ENCODE measurements at regions not wholly inside any gene's neighbourhood (a gene's known extent, or its start where the extent isn't known, plus 50 kb on each side); places are given as distances from the start of the nearest gene placed in this dataset.

DNA sequence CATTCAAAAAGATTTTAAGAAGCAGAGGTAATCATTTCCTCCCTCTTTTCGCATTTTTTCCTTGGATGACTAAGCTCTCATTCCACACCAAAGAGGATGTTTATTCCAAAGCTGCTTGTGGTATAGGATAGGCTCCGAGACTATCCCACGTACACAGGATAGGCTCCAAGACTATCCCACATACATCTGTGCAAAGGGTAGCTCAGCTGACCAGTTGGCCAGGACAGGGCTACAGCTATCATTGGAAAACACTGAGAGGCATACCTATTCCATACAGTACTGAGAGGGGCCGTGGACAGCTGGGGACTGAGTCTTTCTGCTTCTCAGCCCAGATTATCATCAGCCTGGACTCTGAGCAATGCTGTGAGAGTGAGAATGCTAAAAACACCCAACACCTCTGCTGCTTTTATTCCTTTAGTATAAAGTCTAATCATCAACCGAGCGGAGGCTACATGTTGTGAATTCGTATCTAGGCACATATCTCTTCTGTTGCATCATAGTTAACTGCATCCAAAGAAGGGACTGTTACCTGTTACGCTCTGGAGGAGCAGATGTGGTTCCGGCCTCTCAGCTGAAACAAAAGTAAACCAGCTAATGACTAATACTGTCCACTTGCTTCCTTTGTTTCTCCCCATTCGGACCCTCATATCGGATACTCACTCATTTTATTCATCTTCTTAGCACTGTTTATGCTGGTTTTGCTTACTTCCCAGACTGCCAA, 141.0 kb downstream of the TNFSF18 start:
- H3K27me3 ChIP-seq = no peaks in the 10 kb centered on the region
- no peak overlapping the region for H3K4me3 ChIP-seq
- peaks cover 11 to 14% of the 10 kb centered on the region in 2 donors for H3K9me3 ChIP-seq
- no peak overlapping the region for H3K27ac ChIP-seq
- H3K36me3 ChIP-seq = no peaks in the 10 kb centered on the region
- TF ChIP-seq, protein P1, sequence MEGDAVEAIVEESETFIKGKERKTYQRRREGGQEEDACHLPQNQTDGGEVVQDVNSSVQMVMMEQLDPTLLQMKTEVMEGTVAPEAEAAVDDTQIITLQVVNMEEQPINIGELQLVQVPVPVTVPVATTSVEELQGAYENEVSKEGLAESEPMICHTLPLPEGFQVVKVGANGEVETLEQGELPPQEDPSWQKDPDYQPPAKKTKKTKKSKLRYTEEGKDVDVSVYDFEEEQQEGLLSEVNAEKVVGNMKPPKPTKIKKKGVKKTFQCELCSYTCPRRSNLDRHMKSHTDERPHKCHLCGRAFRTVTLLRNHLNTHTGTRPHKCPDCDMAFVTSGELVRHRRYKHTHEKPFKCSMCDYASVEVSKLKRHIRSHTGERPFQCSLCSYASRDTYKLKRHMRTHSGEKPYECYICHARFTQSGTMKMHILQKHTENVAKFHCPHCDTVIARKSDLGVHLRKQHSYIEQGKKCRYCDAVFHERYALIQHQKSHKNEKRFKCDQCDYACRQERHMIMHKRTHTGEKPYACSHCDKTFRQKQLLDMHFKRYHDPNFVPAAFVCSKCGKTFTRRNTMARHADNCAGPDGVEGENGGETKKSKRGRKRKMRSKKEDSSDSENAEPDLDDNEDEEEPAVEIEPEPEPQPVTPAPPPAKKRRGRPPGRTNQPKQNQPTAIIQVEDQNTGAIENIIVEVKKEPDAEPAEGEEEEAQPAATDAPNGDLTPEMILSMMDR (IDR thresholded peaks at IDR 0.05) = no peak
- TF ChIP-seq POLR2A (IDR thresholded peaks at IDR 0.05) = no peak
- no peak for TF ChIP-seq POLR2AphosphoS5 (IDR thresholded peaks at IDR 0.05)
- intact Hi-C loops (cut with DNase I; ENCODE audit: low total_unique reads) = no loop called here
- no peaks in the 10 kb centered on the region for H3K4me1 ChIP-seq
- no peak for DNase-seq (ENCODE audit: low spot score in 2 of 2)

- H3K27me3 ChIP-seq = no peaks in the 10 kb centered on the region
- no peak overlapping the region for H3K27ac ChIP-seq
- H3K9me3 ChIP-seq = peaks cover 11 to 14% of the 10 kb centered on the region in 2 donors
- TF ChIP-seq POLR2A (IDR thresholded peaks at IDR 0.05) (no peak), POLR2AphosphoS5 (IDR thresholded peaks at IDR 0.05) (no peak)
- TF ChIP-seq, protein P1 (IDR thresholded peaks at IDR 0.05) = no peak
- no peaks in the 10 kb centered on the region for H3K4me1 ChIP-seq
- intact Hi-C loops (cut with DNase I; ENCODE audit: low total_unique reads) = no loop called here
- no peaks in the 10 kb centered on the region for H3K36me3 ChIP-seq
- no peak overlapping the region for H3K4me3 ChIP-seq
- DNase-seq (ENCODE audit: low spot score in 2 of 2) = no peak
Observed at GRCh38 chr1:172912765-172913260, 137.9 kb downstream of the TNFSF18 start.

DNA sequence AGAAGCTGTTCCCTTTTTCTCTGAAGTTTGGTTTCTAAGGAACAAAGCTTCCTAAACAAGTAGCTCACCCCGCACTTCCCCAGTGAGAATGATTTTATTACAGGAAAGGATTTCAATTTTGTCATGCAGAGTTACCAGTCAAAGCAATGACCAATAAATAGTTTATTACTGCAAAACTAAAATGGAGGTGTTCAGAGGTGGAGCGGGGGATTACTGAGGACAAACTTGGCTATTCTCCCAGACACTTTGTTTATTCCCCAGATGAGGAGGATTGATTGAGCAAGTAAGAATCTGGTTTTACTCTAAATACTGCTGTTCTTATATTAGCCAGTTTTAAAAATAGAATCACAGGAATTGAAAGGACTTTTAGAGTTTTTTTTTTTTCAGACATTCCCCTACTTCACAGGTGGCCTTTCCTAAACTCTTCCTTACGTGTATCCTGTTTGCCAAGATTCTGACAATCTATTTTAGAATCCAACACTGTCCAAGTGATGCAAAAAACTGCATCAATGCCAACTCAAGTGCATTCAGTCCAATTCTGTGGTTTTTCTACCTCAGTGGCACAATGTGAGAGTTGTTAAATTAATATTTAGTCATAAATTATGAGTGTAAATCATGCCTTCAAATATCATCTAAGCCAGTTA, 136.1 kb downstream of the TNFSF18 start:
- intact Hi-C loops (cut with DNase I; ENCODE audit: low total_unique reads) = no loop called here
- peaks cover 11 to 14% of the 10 kb centered on the region in 2 donors for H3K9me3 ChIP-seq

GRCh38 chr1:172915271-172915670, 135.5 kb downstream of the TNFSF18 start:
- no peaks in the 10 kb centered on the region for H3K4me1 ChIP-seq
- TF ChIP-seq, protein P1 (IDR thresholded peaks at IDR 0.05) = no peak
- TF ChIP-seq POLR2A (IDR thresholded peaks at IDR 0.05) (no peak), POLR2AphosphoS5 (IDR thresholded peaks at IDR 0.05) (no peak)
- no peak overlapping the region for H3K4me3 ChIP-seq
- intact Hi-C loops (cut with DNase I; ENCODE audit: low total_unique reads) = no loop called here
- peaks cover 11 to 14% of the 10 kb centered on the region in 2 donors for H3K9me3 ChIP-seq
- no peaks in the 10 kb centered on the region for H3K36me3 ChIP-seq
- DNase-seq (ENCODE audit: low spot score in 2 of 2) = no peak
- H3K27ac ChIP-seq = no peak overlapping the region
- H3K27me3 ChIP-seq = no peaks in the 10 kb centered on the region

More for the DNA sequence above, 136.1 kb downstream of the TNFSF18 start:
- H3K27me3 ChIP-seq = no peaks in the 10 kb centered on the region
- DNase-seq (ENCODE audit: low spot score in 2 of 2) = no peak
- no peaks in the 10 kb centered on the region for H3K36me3 ChIP-seq
- TF ChIP-seq POLR2A (IDR thresholded peaks at IDR 0.05) (no peak), POLR2AphosphoS5 (IDR thresholded peaks at IDR 0.05) (no peak)
- TF ChIP-seq, protein P1 (IDR thresholded peaks at IDR 0.05) = no peak
- no peaks in the 10 kb centered on the region for H3K4me1 ChIP-seq
- H3K27ac ChIP-seq = no peak overlapping the region
- no peak overlapping the region for H3K4me3 ChIP-seq

GRCh38 chr1:172916116-172916515, 134.6 kb downstream of the TNFSF18 start:
- intact Hi-C loops (cut with DNase I; ENCODE audit: low total_unique reads) = no loop called here
- no peak overlapping the region for H3K27ac ChIP-seq

More at GRCh38 chr1:172916116-172916515, 134.6 kb downstream of the TNFSF18 start:
- Histone ChIP-seq H3K27me3 (no peaks in the 10 kb centered on the region), H3K4me1 (no peaks in the 10 kb centered on the region), H3K9me3 (peaks cover 11 to 14% of the 10 kb centered on the region in 2 donors), H3K4me3 (no peak overlapping the region), H3K36me3 (no peaks in the 10 kb centered on the region)
- TF ChIP-seq POLR2AphosphoS5 (IDR thresholded peaks at IDR 0.05) (no peak), POLR2A (IDR thresholded peaks at IDR 0.05) (no peak)
- TF ChIP-seq, protein P1 (IDR thresholded peaks at IDR 0.05) = no peak
- no peak for DNase-seq (ENCODE audit: low spot score in 2 of 2)

Measured in breast epithelium (tissue), 4 donors.